RWPE2 (cell line): ENCODE measurements at regions not wholly inside any gene's neighbourhood (a gene's known extent, or its start where the extent isn't known, plus 50 kb on each side); places are given as distances from the start of the nearest gene placed in this dataset.

Experiments used
- ATAC-seq: fragments of 200-7000 bp; cut with Tn5 transposase; 3 replicates; pipeline ENCODE4 v1.9.1; 2021; ENCODE audit warnings: low read depth
- DNase-seq: peaks from one replicate; pipeline ENCODE4 v3.0.0-alpha.2; 2020; ENCODE audit warnings: low spot score
- H3K27ac ChIP-seq: fragments of 450-650 bp; 2 replicates; pipeline ENCODE4 v1.5.1; 2017; ENCODE audit warnings: mild to moderate bottlenecking; ENCODE audit not compliant: poor library complexity, severe bottlenecking
- H3K27me3 ChIP-seq: fragments of 250-450 bp; sonication (Bioruptor Pico); 2 replicates; pipeline ENCODE4 v1.5.1; 2021; ENCODE audit warnings: mild to moderate bottlenecking, moderate library complexity; ENCODE audit not compliant: insufficient read depth, poor library complexity, severe bottlenecking
- H3K36me3 ChIP-seq: fragments of 250-450 bp; sonication (Bioruptor Pico); 2 replicates; pipeline ENCODE4 v1.5.1; 2020; ENCODE audit warnings: low read depth, mild to moderate bottlenecking, moderate library complexity
- H3K4me1 ChIP-seq: fragments of 250-450 bp; sonication (Bioruptor Pico); 2 replicates; pipeline ENCODE4 v1.5.1; 2021; ENCODE audit warnings: mild to moderate bottlenecking, moderate library complexity; ENCODE audit not compliant: insufficient read depth, poor library complexity, severe bottlenecking
- H3K4me3 ChIP-seq: fragments of 250-450 bp; sonication (Bioruptor Pico); 2 replicates; pipeline ENCODE4 v1.5.1; 2021; ENCODE audit warnings: mild to moderate bottlenecking, moderate library complexity; ENCODE audit not compliant: severe bottlenecking
- H3K9me3 ChIP-seq: fragments of 250-450 bp; sonication (Bioruptor Pico); 2 replicates; pipeline ENCODE4 v1.5.1; 2021; ENCODE audit warnings: mild to moderate bottlenecking, moderate library complexity; ENCODE audit not compliant: severe bottlenecking
- TF ChIP-seq, protein P1 (sequence below): fragments of 450-650 bp; IDR thresholded peaks from one replicate; pipeline ENCODE4 v1.5.1; 2017; ENCODE audit warnings: mild to moderate bottlenecking, moderate library complexity; ENCODE audit not compliant: poor library complexity, severe bottlenecking

DNA sequence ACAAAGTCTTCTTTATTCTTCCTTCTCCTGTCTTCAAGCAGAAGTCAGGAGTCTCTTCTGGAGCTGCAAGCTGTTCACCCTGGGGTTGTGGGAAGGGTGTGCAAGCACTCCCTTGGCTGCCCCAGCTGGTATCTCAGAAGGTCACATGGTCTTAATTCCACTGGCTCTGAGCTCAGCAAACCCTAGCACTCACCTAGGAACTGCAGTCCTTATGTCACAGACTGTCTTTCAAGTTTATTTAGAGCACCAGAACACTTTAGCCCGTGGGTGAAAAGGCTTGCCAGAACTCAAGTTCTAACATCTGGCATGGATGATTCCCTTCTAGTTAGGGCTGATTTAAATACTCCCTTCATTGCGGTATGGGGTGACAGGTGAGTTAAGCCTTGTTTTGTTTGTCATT lies 379.0 kb downstream of the CCER1 start:
- TF ChIP-seq, protein P1, sequence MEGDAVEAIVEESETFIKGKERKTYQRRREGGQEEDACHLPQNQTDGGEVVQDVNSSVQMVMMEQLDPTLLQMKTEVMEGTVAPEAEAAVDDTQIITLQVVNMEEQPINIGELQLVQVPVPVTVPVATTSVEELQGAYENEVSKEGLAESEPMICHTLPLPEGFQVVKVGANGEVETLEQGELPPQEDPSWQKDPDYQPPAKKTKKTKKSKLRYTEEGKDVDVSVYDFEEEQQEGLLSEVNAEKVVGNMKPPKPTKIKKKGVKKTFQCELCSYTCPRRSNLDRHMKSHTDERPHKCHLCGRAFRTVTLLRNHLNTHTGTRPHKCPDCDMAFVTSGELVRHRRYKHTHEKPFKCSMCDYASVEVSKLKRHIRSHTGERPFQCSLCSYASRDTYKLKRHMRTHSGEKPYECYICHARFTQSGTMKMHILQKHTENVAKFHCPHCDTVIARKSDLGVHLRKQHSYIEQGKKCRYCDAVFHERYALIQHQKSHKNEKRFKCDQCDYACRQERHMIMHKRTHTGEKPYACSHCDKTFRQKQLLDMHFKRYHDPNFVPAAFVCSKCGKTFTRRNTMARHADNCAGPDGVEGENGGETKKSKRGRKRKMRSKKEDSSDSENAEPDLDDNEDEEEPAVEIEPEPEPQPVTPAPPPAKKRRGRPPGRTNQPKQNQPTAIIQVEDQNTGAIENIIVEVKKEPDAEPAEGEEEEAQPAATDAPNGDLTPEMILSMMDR = no peak
- ATAC-seq = no peak
- Histone ChIP-seq H3K27ac (no peak overlapping the region), H3K27me3 (no peaks in the 10 kb centered on the region), H3K36me3 (no peaks in the 10 kb centered on the region), H3K4me1 (peaks cover 8% of the 10 kb centered on the region), H3K4me3 (no peak overlapping the region), H3K9me3 (no peaks in the 10 kb centered on the region)
- DNase-seq = no peak

GRCh38 chr12:90574676-90575075 lies 380.3 kb downstream of the CCER1 start:
- TF ChIP-seq, protein P1 = no peak
- H3K27ac ChIP-seq = no peak overlapping the region
- no peaks in the 10 kb centered on the region for H3K27me3 ChIP-seq
- no peaks in the 10 kb centered on the region for H3K36me3 ChIP-seq
- H3K4me3 ChIP-seq = no peak overlapping the region
- H3K4me1 ChIP-seq = peaks cover 8% of the 10 kb centered on the region
- DNase-seq (no peak), ATAC-seq (peak; percentile 36; the same call in 1 of the 3 replicates)
- no peaks in the 10 kb centered on the region for H3K9me3 ChIP-seq

- no peak overlapping the region for H3K4me3 ChIP-seq
- no peak overlapping the region for H3K27ac ChIP-seq
- H3K4me1 ChIP-seq = peaks cover 8% of the 10 kb centered on the region
- ATAC-seq = no peak
- TF ChIP-seq, protein P1 = no peak
- H3K27me3 ChIP-seq = no peaks in the 10 kb centered on the region
- H3K36me3 ChIP-seq = no peaks in the 10 kb centered on the region
- no peak for DNase-seq
- no peaks in the 10 kb centered on the region for H3K9me3 ChIP-seq
Observed at GRCh38 chr12:90572778-90573177, 382.2 kb downstream of the CCER1 start.

DNA sequence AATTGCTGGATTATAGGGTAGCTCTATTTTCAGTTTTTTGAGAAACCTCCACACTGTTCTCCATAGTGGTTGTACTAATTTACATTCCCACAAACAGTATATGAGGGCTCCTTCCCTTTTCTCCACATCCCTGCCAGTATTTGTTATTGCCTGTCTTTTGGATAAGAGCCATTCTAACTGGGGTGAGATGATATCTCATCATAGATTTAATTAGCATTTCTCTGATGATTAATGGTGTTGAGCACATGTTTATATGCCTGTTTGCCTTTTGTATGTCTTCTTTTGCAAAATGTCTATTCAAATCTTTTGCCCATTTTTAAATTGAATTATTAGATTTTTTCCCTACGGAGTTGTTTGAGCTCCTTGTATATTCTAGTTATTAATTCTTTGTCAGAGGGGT lies 385.3 kb downstream of the CCER1 start:
- ATAC-seq = no peak
- no peak for DNase-seq
- TF ChIP-seq, protein P1 = no peak
- Histone ChIP-seq H3K27ac (no peak overlapping the region), H3K4me1 (peaks cover 3% of the 10 kb centered on the region), H3K36me3 (no peaks in the 10 kb centered on the region), H3K4me3 (no peak overlapping the region), H3K27me3 (no peaks in the 10 kb centered on the region), H3K9me3 (no peaks in the 10 kb centered on the region)

DNA sequence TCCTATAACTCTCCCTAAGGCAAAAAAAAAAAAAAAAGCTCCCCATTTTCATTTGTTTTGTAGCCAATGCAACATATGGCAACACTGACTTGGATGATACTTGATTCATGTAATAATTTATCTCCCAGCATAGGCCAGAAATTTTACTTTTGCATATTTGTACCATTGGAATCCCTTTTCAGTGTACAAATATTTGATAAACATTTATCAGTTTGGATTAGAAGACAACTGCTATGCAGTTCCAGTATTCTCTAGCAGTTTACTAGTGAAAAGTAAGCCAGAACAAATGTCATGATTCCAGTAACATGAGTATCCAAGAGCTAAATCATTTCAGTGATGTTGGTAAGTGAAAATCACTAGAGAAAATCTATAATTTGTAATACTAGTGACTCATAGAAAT lies 392.3 kb downstream of the CCER1 start:
- Histone ChIP-seq H3K27ac (no peak overlapping the region), H3K4me3 (no peak overlapping the region), H3K4me1 (no peaks in the 10 kb centered on the region), H3K27me3 (no peaks in the 10 kb centered on the region), H3K36me3 (no peaks in the 10 kb centered on the region), H3K9me3 (no peaks in the 10 kb centered on the region)
- ATAC-seq (no peak), DNase-seq (no peak)
- TF ChIP-seq, protein P1 = no peak
